SK-N-SH (cell line): ENCODE measurements at regions not wholly inside any gene's neighbourhood (a gene's known extent, or its start where the extent isn't known, plus 50 kb on each side); places are given as distances from the start of the nearest gene placed in this dataset.

Experiments used
- CTCF ChIA-PET: fragments of 300-600, 350-600 bp; formaldehyde crosslinking; extraction: SDS; loops from one replicate; lab custom pipeline; 2021; lab: Yijun Ruan, JAX
- POLR2A ChIA-PET: fragments of 350-600 bp; sonication (Branson Sonifier 250); formaldehyde crosslinking; extraction: SDS; loops from one replicate; lab custom pipeline; 2020; ENCODE audit warnings: antibody characterized with exemption, inconsistent platforms; lab: Yijun Ruan, JAX
- DNase-seq: peaks from one replicate; pipeline ENCODE4 v3.0.0; 2012
- H2AFZ ChIP-seq: fragments of 200-600 bp; sonication (generic); 2 replicates; pipeline ENCODE4 v1.8.1; 2016; ENCODE audit warnings: antibody characterized with exemption, mild to moderate bottlenecking, low read depth
- H3F3A ChIP-seq: fragments of 200-600 bp; sonication (generic); replicated peaks from 2 replicates; pipeline ENCODE3; 2016; ENCODE audit warnings: antibody characterized with exemption, mild to moderate bottlenecking; ENCODE audit not compliant: insufficient read depth
- H3K27ac ChIP-seq, 2 experiments: fragments of 200-500 bp in 1 of 2; fragments of 200-600 bp in 1 of 2; sonication (Bioruptor generic) in 1 of 2; sonication (generic), shearing (Covaris generic) in 1 of 2; 2 replicates each; pipeline versions ENCODE4 v1.5.1 to v1.6.1; 2014 to 2016; ENCODE audit warnings: low read depth in 2 of 2, inconsistent platforms in 1 of 2, low read length in 1 of 2, mild to moderate bottlenecking in 1 of 2, mixed read lengths in 1 of 2
- H3K27me3 ChIP-seq: fragments of 200-600 bp; sonication (generic), shearing (Covaris generic); 2 replicates; pipeline ENCODE4 v1.6.1; 2016; ENCODE audit warnings: mixed run types; ENCODE audit not compliant: insufficient read depth
- H3K36me3 ChIP-seq, 2 experiments: fragments of 200-500 bp in 1 of 2; fragments of 200-600 bp in 1 of 2; sonication (Bioruptor generic) in 1 of 2; sonication (generic) in 1 of 2; replicated peaks in 1 of 2; 2 replicates each; pipeline versions ENCODE3 to v1.5.1; 2014 to 2016; ENCODE audit warnings: low read length in 1 of 2, mild to moderate bottlenecking in 1 of 2; ENCODE audit not compliant: insufficient read depth in 2 of 2, control insufficient read depth in 1 of 2
- H3K4me1 ChIP-seq, 2 experiments: fragments of 200-500 bp in 1 of 2; fragments of 200-600 bp in 1 of 2; sonication (Bioruptor generic) in 1 of 2; sonication (generic), shearing (Covaris generic) in 1 of 2; 2 replicates each; pipeline versions ENCODE4 v1.5.1 to v1.6.1; 2014 to 2016; ENCODE audit warnings: low read depth in 1 of 2, low read length in 1 of 2, mixed run types in 1 of 2; ENCODE audit not compliant: insufficient read depth in 2 of 2, control insufficient read depth in 1 of 2
- H3K4me2 ChIP-seq: fragments of 200-600 bp; sonication (generic), shearing (Covaris generic); 2 replicates; pipeline ENCODE4 v1.6.1; 2017; ENCODE audit warnings: mixed run types
- H3K4me3 ChIP-seq, 2 experiments: fragments of 200-500 bp in 1 of 2; fragments of 200-600 bp in 1 of 2; sonication (Bioruptor generic) in 1 of 2; sonication (generic), shearing (Covaris generic) in 1 of 2; 2 replicates each; pipeline versions ENCODE4 v1.5.1 to v1.8.1; 2014 to 2016; ENCODE audit warnings: low read depth in 2 of 2, inconsistent platforms in 1 of 2, low read length in 1 of 2, mild to moderate bottlenecking in 1 of 2, mixed read lengths in 1 of 2, moderate library complexity in 1 of 2
- H3K79me2 ChIP-seq: fragments of 200-600 bp; sonication (generic); 2 replicates; pipeline ENCODE4 v1.8.1; 2017; ENCODE audit warnings: mild to moderate bottlenecking; ENCODE audit not compliant: insufficient read depth
- H3K9ac ChIP-seq: fragments of 200-600 bp; sonication (generic); 2 replicates; pipeline ENCODE4 v1.6.1; 2017; ENCODE audit warnings: mixed run types
- H3K9me2 ChIP-seq: fragments of 200-600 bp; sonication (generic); 2 replicates; pipeline ENCODE4 v1.6.1; 2017; ENCODE audit warnings: mixed run types
- H3K9me3 ChIP-seq: fragments of 200-600 bp; sonication (generic); 2 replicates; pipeline ENCODE4 v1.6.1; 2017; ENCODE audit warnings: mixed run types, mild to moderate bottlenecking, moderate library complexity
- H4K20me1 ChIP-seq: fragments of 200-600 bp; sonication (generic); 2 replicates; pipeline ENCODE4 v1.6.1; 2017; ENCODE audit warnings: mild to moderate bottlenecking, mixed run types; ENCODE audit not compliant: insufficient read depth
- CHD2 ChIP-seq: fragments of 150-350 bp; IDR thresholded peaks from 2 replicates; pipeline ENCODE4 v1.6.1; 2018; ENCODE audit warnings: low read length; ENCODE audit not compliant: partially characterized antibody
- EZH2phosphoT487 ChIP-seq: fragments of 200-600 bp; sonication (generic); IDR thresholded peaks from 2 replicates; pipeline ENCODE4 v1.6.1; 2017; ENCODE audit warnings: low read depth, mixed run types, mild to moderate bottlenecking, antibody characterized with exemption, moderate library complexity, borderline replicate concordance
- FOSL2 ChIP-seq: IDR thresholded peaks from 2 replicates; pipeline ENCODE4 v1.4.0; 2012; ENCODE audit warnings: low read depth, mild to moderate bottlenecking, moderate library complexity, borderline replicate concordance
- FOXM1 ChIP-seq: IDR thresholded peaks from 2 replicates; pipeline ENCODE4 v1.4.0; 2012; ENCODE audit warnings: low read depth, mild to moderate bottlenecking
- GABPA ChIP-seq: IDR thresholded peaks from 2 replicates; pipeline ENCODE4 v1.4.0; 2012; ENCODE audit warnings: low read depth, mild to moderate bottlenecking
- MEF2A ChIP-seq: IDR thresholded peaks from 2 replicates; pipeline ENCODE4 v1.4.0; 2012; ENCODE audit warnings: low read depth, borderline replicate concordance
- MXI1 ChIP-seq: IDR thresholded peaks from 2 replicates; pipeline ENCODE4 v1.6.1; 2012; ENCODE audit warnings: mild to moderate bottlenecking, low read depth, low read length, improper control_type of control experiment
- NRF1 ChIP-seq: IDR thresholded peaks from 2 replicates; pipeline ENCODE4 v1.6.1; 2012; ENCODE audit warnings: low read depth, mild to moderate bottlenecking, low read length
- POLR2AphosphoS5 ChIP-seq: IDR thresholded peaks from 2 replicates; pipeline ENCODE4 v1.6.1; 2012; ENCODE audit warnings: low read depth, low read length
- RCOR1 ChIP-seq: fragments of 150-350 bp; IDR thresholded peaks from 2 replicates; pipeline ENCODE4 v1.6.1; 2017; ENCODE audit warnings: antibody characterized with exemption, low read length
- REST ChIP-seq: IDR thresholded peaks from 2 replicates; pipeline ENCODE4 v1.6.1; 2012; ENCODE audit warnings: mild to moderate bottlenecking, low read depth, low read length, moderate library complexity
- RFX5 ChIP-seq: IDR thresholded peaks from 2 replicates; pipeline ENCODE4 v1.6.1; 2012; ENCODE audit warnings: mild to moderate bottlenecking, improper control_type of control experiment, low read length
- RXRA ChIP-seq: IDR thresholded peaks from 2 replicates; pipeline ENCODE4 v1.4.0; 2012; ENCODE audit warnings: low read depth, mild to moderate bottlenecking, borderline replicate concordance
- TEAD4 ChIP-seq: IDR thresholded peaks from 2 replicates; pipeline ENCODE4 v1.4.0; 2012; ENCODE audit warnings: mild to moderate bottlenecking, borderline replicate concordance; ENCODE audit not compliant: insufficient read depth
- YY1 ChIP-seq: IDR thresholded peaks from 2 replicates; pipeline ENCODE4 v1.4.0; 2012; ENCODE audit warnings: low read depth, mild to moderate bottlenecking
- WGBS: methylation state at CpG from one replicate; pipeline ENCODE4 v1.1.6; 2017; ENCODE audit warnings: low lambda C conversion rate; 5-methylcytosine and 5-hydroxymethylcytosine counted together
- TF ChIP-seq, protein P1 (sequence below): IDR thresholded peaks from 2 replicates; pipeline ENCODE4 v1.4.0; 2012; ENCODE audit warnings: low read depth, borderline replicate concordance

- Histone ChIP-seq H3F3A (no peaks in the 10 kb centered on the region), H3K36me3 (no peaks in the 10 kb centered on the region), H3K9me3 (peaks cover 7% of the 10 kb centered on the region; the same call in 1 of the 2 replicates), H3K4me3 (no peak overlapping the region), H2AFZ (no peak overlapping the region), H3K79me2 (no peaks in the 10 kb centered on the region), H3K4me1 (no peaks in the 10 kb centered on the region), H4K20me1 (no peaks in the 10 kb centered on the region), H3K27me3 (no peaks in the 10 kb centered on the region), H3K9ac (no peak overlapping the region), H3K9me2 (no peaks in the 10 kb centered on the region), H3K27ac (no peak overlapping the region), H3K4me2 (no peak overlapping the region)
- DNase-seq: no peak
- WGBS: 14% methylated on average over 1 of the region's 1 CpG
- ChIA-PET POLR2A (no interaction called here), CTCF (no interaction called here)
- TF ChIP-seq GABPA (no peak), TEAD4 (no peak), MEF2A (no peak), CHD2 (no peak), RXRA (no peak), FOXM1 (no peak), NRF1 (no peak)
Observed at GRCh38 chr17:54102246-54102645, 279.5 kb downstream of the KIF2B start.

- ChIA-PET POLR2A (no interaction called here), CTCF (interaction anchor here (0.7 kb wide), 1 partner anchor 838 kb away, joined by 3 read pairs; no protein-coding TSS in a partner anchor)
- H2AFZ ChIP-seq: no peak overlapping the region
- no peak overlapping the region for H3K9ac ChIP-seq
- H4K20me1 ChIP-seq: no peaks in the 10 kb centered on the region
- no peak overlapping the region for H3K4me3 ChIP-seq
- H3K36me3 ChIP-seq: no peaks in the 10 kb centered on the region
- DNase-seq: no peak
- no peaks in the 10 kb centered on the region for H3F3A ChIP-seq
- no peaks in the 10 kb centered on the region for H3K27me3 ChIP-seq
- no peak overlapping the region for H3K27ac ChIP-seq
- no peaks in the 10 kb centered on the region for H3K9me2 ChIP-seq
- H3K4me2 ChIP-seq: no peak overlapping the region
- no peaks in the 10 kb centered on the region for H3K4me1 ChIP-seq
- TF ChIP-seq RFX5: no peak
- TF ChIP-seq YY1: no peak
- peaks cover 11% of the 10 kb centered on the region; the same call in 1 of the 2 replicates for H3K9me3 ChIP-seq
- H3K79me2 ChIP-seq: no peaks in the 10 kb centered on the region
- WGBS: 2% methylated on average over 1 of the region's 1 CpG
Observed at GRCh38 chr17:54111576-54111975, 288.8 kb downstream of the KIF2B start.

- H3F3A ChIP-seq: no peaks in the 10 kb centered on the region
- POLR2A ChIA-PET: no interaction called here
- H3K27me3 ChIP-seq: no peaks in the 10 kb centered on the region
- no peaks in the 10 kb centered on the region for H4K20me1 ChIP-seq
- H3K9me2 ChIP-seq: no peaks in the 10 kb centered on the region
- H3K4me3 ChIP-seq: no peak overlapping the region
- H3K27ac ChIP-seq: no peak overlapping the region
- no peak overlapping the region for H3K4me2 ChIP-seq
- H3K4me1 ChIP-seq: no peaks in the 10 kb centered on the region
- 31% methylated on average over 3 of the region's 3 CpGs for WGBS
- TF ChIP-seq MXI1 (no peak), POLR2AphosphoS5 (no peak), REST (no peak), FOSL2 (no peak), CHD2 (no peak), EZH2phosphoT487 (no peak), FOXM1 (no peak), YY1 (no peak), RCOR1 (no peak)
- TF ChIP-seq, protein P1, sequence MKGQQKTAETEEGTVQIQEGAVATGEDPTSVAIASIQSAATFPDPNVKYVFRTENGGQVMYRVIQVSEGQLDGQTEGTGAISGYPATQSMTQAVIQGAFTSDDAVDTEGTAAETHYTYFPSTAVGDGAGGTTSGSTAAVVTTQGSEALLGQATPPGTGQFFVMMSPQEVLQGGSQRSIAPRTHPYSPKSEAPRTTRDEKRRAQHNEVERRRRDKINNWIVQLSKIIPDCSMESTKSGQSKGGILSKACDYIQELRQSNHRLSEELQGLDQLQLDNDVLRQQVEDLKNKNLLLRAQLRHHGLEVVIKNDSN: no peak
- TF ChIP-seq, all 33 proteins: peak for 0
- Histone ChIP-seq H3K79me2 (no peaks in the 10 kb centered on the region), H3K36me3 (no peaks in the 10 kb centered on the region), H3K9me3 (peaks cover 23% of the 10 kb centered on the region; the same call in 1 of the 2 replicates), H2AFZ (no peak overlapping the region), H3K9ac (no peak overlapping the region)
- DNase-seq: no peak
- CTCF ChIA-PET: interaction anchor here (0.7 kb wide), 1 partner anchor 309 kb away, joined by 3 read pairs; no protein-coding TSS in a partner anchor
Observed at GRCh38 chr17:54117452-54117851, 294.7 kb downstream of the KIF2B start.
